ENCODE measurements at regions not wholly inside any gene's neighbourhood (a gene's known extent, or its start where the extent isn't known, plus 50 kb on each side); places are given as distances from the start of the nearest gene placed in this dataset.

DNA sequence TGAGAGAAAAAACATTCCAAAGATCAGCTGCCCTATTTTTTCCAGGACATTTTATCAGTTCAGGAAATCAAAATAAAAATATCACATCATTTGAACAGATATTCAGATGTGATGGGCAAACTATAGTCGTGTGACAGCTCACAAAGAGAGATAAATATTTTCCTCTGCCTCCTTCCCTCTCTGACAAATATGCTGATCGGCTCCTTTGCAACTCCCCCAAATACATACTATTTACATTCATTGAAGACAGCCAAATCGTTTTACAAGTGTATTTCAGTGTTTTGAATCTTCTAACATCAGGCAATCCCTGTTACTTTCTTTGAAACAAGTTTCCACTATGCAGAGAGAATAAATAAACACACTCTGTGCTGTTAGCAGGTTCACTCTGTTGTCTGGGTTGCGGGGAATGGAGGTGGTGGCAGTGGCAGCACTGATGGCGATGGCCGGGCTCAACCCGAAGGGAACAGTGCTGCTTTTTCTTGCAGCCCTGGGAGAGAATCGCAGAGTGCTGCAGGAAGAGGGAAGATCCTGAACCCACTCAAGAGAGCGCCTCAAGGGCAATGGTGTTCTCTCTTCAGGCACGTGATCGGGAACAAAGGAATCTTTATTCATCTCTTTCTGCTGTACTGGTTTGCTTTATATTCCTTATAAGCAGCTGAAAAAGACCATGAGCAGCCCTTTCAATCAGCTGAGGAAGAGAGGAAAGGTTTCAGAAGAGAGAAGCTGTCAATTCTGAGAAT lies 142.5 kb downstream of the PHLDA1 start:
- ATAC-seq: peak in 1 of 2 experiments; percentile 30; a peak in 1 of 6 replicates
- no peak overlapping the region for H3K4me2 ChIP-seq
- WGBS (ENCODE audit: missing lambda C conversion rate): 82% methylated on average over 11 of the region's 11 CpGs
- peak overlapping the region in 1 of 2 experiments; percentile 51; a peak in 3 of 6 replicates for H3K27ac ChIP-seq
- TF ChIP-seq, protein P1, sequence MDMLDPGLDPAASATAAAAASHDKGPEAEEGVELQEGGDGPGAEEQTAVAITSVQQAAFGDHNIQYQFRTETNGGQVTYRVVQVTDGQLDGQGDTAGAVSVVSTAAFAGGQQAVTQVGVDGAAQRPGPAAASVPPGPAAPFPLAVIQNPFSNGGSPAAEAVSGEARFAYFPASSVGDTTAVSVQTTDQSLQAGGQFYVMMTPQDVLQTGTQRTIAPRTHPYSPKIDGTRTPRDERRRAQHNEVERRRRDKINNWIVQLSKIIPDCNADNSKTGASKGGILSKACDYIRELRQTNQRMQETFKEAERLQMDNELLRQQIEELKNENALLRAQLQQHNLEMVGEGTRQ (IDR thresholded peaks at IDR 0.05): no peak
- no peak for TF ChIP-seq GATA3 (IDR thresholded peaks at IDR 0.05; ENCODE audit: borderline replicate concordance)
- TF ChIP-seq CBX8 (IDR thresholded peaks at IDR 0.05): no peak
- no peak for TF ChIP-seq NPAS2 (CRISPR knock-in tag; IDR thresholded peaks at IDR 0.05; ENCODE audit: borderline replicate concordance)
- TF ChIP-seq HOXA7 (CRISPR knock-in tag; IDR thresholded peaks at IDR 0.05): no peak
- no peaks in the 10 kb centered on the region for H3K9me3 ChIP-seq
- no peak for FAIRE-seq
- no peak overlapping the region for H3K4me3 ChIP-seq
- ChIA-PET POLR2A (no interaction called here), CTCF (interaction anchor here (1.1 kb wide), 1 partner anchor 108 kb away, joined by 3 read pairs; no protein-coding TSS in a partner anchor)
- DNase-seq (ENCODE audit: low read depth in 1 of 2, low spot score in 1 of 2): no peak
- H3K4me1 ChIP-seq: peaks cover 14% of the 10 kb centered on the region

DNA sequence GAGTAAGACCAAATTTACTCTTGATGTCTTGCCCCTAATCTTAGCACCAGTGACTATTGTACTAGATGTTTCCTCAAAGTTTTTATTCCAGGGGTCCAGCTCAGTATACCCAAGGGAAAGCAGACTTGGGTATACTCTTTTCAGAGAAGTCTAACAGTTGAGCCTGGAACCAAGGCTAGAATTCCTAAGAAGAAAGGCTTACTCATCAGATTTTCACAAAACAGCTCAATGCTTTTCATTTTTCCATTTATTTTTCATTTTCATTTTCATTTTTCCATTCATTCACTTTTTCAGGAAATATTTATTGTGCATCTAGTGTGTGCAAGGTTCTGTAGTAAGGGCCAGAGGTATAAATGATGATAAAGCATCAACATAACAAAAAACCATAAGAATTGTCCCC lies 143.2 kb downstream of the PHLDA1 start:
- no peak overlapping the region for H3K4me2 ChIP-seq
- peaks cover 14% of the 10 kb centered on the region for H3K4me1 ChIP-seq
- H3K9me3 ChIP-seq: no peaks in the 10 kb centered on the region
- ChIA-PET CTCF (no interaction called here), POLR2A (no interaction called here)
- DNase-seq (ENCODE audit: low read depth in 1 of 2, low spot score in 1 of 2) (no peak), ATAC-seq (no peak), FAIRE-seq (no peak)
- TF ChIP-seq MAFK (IDR thresholded peaks at IDR 0.05; ENCODE audit: partially characterized antibody): peak; percentile 80
- no peak for TF ChIP-seq TFCP2L1 (CRISPR knock-in tag; IDR thresholded peaks at IDR 0.05)
- no peak for TF ChIP-seq ZSCAN20 (CRISPR knock-in tag; IDR thresholded peaks at IDR 0.05)
- no peak overlapping the region for H3K4me3 ChIP-seq
- no peak overlapping the region for H3K27ac ChIP-seq

DNA sequence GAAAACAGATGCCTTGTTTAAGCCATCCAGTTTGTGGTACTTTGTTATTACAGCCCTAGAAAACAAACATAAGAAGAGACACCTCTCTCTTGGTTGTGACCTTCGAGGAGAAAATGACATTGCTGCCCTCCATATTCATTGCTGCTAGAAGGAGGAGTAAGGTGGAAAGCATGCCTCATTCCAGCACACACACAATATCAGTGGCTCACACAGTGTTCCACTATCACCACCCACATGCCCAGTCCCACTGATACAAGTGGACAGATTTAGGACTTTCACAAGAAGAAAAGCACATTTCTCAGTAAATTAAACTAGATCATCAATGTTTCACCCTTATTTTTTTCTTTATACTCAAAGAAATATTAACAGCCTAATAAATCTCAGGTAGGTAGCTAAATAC lies 143.6 kb downstream of the PHLDA1 start:
- FAIRE-seq (no peak), ATAC-seq (no peak), DNase-seq (ENCODE audit: low read depth in 1 of 2, low spot score in 1 of 2) (no peak)
- Histone ChIP-seq H3K4me2 (no peak overlapping the region), H3K9me3 (no peaks in the 10 kb centered on the region), H3K27ac (peak overlapping the region in 1 of 2 experiments; percentile 39; a peak in 3 of 6 replicates), H3K4me3 (no peak overlapping the region), H3K4me1 (peaks cover 17% of the 10 kb centered on the region)
- ChIA-PET POLR2A (no interaction called here), CTCF (no interaction called here)
- WGBS (ENCODE audit: missing lambda C conversion rate): 70% methylated on average over 1 of the region's 1 CpG
- TF ChIP-seq FOXS1 (CRISPR knock-in tag; IDR thresholded peaks at IDR 0.05): no peak
- no peak for TF ChIP-seq CEBPB (IDR thresholded peaks at IDR 0.05)
- TF ChIP-seq EHF (CRISPR knock-in tag; IDR thresholded peaks at IDR 0.05): no peak
- no peak for TF ChIP-seq ZFP36 (IDR thresholded peaks at IDR 0.05; ENCODE audit: borderline replicate concordance, partially characterized antibody)
- TF ChIP-seq CBX2 (IDR thresholded peaks at IDR 0.05; ENCODE audit: borderline replicate concordance, low read depth): no peak
- no peak for TF ChIP-seq HOXB5 (CRISPR knock-in tag; IDR thresholded peaks at IDR 0.05)

DNA sequence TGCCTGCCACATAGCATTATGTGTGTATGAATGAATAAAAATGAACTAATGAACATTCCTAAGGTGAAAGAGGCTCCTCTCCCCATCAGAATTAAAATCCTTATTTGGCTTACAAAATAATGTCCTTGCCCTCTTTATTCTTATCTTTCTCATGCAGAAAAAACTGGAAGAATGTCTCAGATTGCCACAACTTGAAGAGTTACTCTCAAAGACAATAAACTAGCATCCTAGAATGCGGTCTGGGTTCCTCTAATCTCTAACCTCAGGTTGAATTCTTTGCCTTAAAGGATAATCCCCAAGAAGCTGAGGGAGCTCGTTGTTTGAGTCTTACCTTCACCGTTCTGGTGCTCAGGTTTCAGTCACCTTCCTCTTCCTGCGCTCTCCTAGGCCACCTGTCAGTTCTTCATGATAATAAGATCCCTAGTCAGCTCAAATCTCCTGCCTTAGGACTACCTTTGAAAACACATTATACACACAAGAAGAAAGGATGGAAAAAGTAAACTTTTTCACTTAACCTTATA lies 147.1 kb downstream of the PHLDA1 start:
- TF ChIP-seq PHF8 (IDR thresholded peaks at IDR 0.05; ENCODE audit: borderline replicate concordance, low read depth) (no peak), SMC3 (IDR thresholded peaks at IDR 0.05) (no peak), RCOR1 (IDR thresholded peaks at IDR 0.05; ENCODE audit: low read depth, low read length) (no peak), FOSB (CRISPR knock-in tag; IDR thresholded peaks at IDR 0.05) (no peak), MYC (IDR thresholded peaks at IDR 0.05; ENCODE audit: borderline replicate concordance, low read length) (no peak), HOXB5 (CRISPR knock-in tag; IDR thresholded peaks at IDR 0.05) (no peak), NR3C1 (IDR thresholded peaks at IDR 0.05) (no peak), RARB (CRISPR knock-in tag; IDR thresholded peaks at IDR 0.05) (no peak), ZFP36 (IDR thresholded peaks at IDR 0.05; ENCODE audit: borderline replicate concordance, partially characterized antibody) (no peak), HEYL (CRISPR knock-in tag; IDR thresholded peaks at IDR 0.05) (no peak)
- TF ChIP-seq, protein P2, sequence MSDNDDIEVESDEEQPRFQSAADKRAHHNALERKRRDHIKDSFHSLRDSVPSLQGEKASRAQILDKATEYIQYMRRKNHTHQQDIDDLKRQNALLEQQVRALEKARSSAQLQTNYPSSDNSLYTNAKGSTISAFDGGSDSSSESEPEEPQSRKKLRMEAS (IDR thresholded peaks at IDR 0.05): no peak
- TF ChIP-seq, protein P1 (IDR thresholded peaks at IDR 0.05): no peak
- no peak overlapping the region for H3K4me3 ChIP-seq
- ATAC-seq: no peak
- H3K9me3 ChIP-seq: no peaks in the 10 kb centered on the region
- ChIA-PET POLR2A (no interaction called here), CTCF (interaction anchor here (1.3 kb wide), 1 partner anchor 13 kb away, joined by 4 read pairs; no protein-coding TSS in a partner anchor)
- no peak for DNase-seq (ENCODE audit: low read depth in 1 of 2, low spot score in 1 of 2)
- peaks cover 4% of the 10 kb centered on the region; the same call in 1 of the 3 replicates for H3K4me1 ChIP-seq
- H3K27ac ChIP-seq: peak overlapping the region in 1 of 2 experiments; percentile 40; a peak in 1 of 6 replicates
- FAIRE-seq: no peak
- H3K4me2 ChIP-seq: no peak overlapping the region
- 90% methylated on average over 4 of the region's 4 CpGs for WGBS (ENCODE audit: missing lambda C conversion rate)
